GM12873 (cell line): ENCODE measurements at regions not wholly inside any gene's neighbourhood (a gene's known extent, or its start where the extent isn't known, plus 50 kb on each side); places are given as distances from the start of the nearest gene placed in this dataset.

Source experiments
- TF ChIP-seq, protein P1 (sequence below): IDR thresholded peaks from 2 replicates; pipeline ENCODE4 v1.5.1; 2012; ENCODE audit warnings: low read depth, mild to moderate bottlenecking, moderate library complexity, low read length, control low read depth; ENCODE audit not compliant: insufficient read depth; ENCODE audit errors: missing control alignments

DNA sequence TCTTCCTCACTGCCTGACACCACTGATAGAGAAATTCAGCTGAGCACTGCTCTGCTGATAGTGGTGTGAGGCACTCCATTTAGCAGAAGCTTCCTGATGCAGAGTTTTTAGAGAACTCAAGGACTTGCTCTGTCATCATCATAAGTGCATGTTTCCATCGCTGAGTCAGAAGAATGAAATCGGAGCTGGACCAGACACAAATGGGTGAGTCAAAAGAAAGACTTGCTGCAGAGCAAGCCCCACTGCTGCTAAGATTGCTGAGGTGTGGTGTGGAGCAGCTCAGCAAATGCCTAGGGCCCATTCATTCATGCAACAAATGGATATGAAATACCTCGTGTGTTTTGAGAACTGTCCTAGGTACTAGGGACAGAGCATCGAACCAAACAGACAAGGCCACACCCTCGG lies 410.2 kb upstream of the SLC30A5 start:
- TF ChIP-seq, protein P1, sequence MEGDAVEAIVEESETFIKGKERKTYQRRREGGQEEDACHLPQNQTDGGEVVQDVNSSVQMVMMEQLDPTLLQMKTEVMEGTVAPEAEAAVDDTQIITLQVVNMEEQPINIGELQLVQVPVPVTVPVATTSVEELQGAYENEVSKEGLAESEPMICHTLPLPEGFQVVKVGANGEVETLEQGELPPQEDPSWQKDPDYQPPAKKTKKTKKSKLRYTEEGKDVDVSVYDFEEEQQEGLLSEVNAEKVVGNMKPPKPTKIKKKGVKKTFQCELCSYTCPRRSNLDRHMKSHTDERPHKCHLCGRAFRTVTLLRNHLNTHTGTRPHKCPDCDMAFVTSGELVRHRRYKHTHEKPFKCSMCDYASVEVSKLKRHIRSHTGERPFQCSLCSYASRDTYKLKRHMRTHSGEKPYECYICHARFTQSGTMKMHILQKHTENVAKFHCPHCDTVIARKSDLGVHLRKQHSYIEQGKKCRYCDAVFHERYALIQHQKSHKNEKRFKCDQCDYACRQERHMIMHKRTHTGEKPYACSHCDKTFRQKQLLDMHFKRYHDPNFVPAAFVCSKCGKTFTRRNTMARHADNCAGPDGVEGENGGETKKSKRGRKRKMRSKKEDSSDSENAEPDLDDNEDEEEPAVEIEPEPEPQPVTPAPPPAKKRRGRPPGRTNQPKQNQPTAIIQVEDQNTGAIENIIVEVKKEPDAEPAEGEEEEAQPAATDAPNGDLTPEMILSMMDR = no peak

GRCh38 chr5:68685863-68686262 lies 408.0 kb upstream of the SLC30A5 start:
- TF ChIP-seq, protein P1 = no peak

- TF ChIP-seq, protein P1 = no peak
Observed at GRCh38 chr5:68688547-68688946, 405.3 kb upstream of the SLC30A5 start.

DNA sequence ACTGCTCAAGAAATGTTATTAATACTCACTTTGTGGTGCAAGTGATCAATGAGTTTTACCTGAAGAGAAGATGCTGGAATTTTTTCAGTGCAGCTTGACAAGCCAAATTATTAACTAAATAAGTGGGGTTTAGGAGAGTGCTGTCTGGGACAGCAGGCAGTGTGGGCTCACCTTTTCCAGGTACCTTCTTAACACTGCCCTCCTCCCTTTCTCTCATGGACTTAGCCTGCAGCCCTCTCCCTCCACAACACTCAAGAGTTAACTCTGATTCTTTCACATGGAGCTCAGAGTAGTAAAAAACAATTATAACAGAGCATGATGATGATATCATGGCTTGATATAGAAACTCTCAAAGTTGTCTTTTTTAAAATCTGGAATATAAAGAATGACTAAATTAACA lies 404.8 kb upstream of the SLC30A5 start:
- TF ChIP-seq, protein P1 = no peak

DNA sequence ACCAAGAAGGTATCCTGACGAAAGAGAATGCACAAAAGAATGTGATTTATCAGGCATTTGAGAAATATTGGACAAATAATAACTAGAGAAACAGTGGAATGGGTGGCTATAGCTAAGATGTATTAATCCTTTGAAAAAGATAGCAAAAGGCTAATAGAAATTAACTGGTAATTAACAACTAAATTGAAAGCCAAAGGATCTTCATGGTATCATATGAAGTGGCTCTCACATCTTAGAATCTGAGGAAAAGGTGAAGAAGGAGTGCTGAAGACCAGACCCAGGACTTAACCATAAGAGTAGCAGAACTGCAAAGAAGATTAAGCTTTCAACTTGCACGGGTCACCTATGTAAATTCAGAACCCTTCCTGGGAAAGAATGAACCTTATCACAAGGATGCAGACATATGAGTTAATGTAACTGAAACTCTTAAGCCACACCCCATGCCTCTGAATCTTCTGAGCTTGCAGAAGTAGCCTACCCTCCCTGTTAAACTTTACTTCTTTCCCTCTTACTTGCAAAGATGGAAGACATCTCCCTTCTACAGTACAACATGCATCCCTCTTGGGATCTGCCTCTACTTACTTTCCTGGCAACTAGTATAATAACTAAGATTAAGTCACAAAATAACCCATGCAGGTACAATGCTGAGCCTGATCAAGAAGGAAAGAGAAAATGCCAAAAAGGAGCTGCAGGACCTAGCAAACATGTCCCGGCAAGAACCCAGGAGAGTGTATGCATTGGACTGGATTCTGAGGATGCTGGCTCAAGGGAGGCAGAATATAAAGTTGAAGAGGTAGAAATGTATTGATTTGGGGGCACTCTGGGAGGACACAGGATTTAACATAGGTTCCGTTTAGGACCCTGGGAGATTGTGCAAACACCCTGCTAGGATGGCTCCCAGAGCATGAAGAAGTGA lies 395.5 kb upstream of the SLC30A5 start:
- TF ChIP-seq, protein P1 = no peak

DNA sequence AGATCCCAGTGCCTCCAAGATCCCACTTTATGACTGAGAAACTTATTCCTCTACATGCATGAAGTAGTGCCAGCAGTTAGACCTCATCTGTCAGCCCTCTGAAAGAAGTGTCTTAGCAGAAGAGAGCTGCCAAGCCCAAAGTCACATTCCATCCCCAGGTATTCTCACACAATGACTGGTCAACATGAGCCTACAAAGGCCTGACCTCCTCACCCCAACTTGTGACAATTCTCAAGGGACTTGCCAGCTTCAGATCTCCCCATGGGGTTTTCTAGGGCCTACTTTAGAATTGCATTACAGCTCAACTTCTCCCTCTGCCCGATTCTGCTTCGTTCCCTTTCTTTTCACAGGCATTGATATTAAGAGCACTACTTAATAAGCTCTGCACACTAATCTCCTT lies 393.8 kb upstream of the SLC30A5 start:
- TF ChIP-seq, protein P1 = no peak

DNA sequence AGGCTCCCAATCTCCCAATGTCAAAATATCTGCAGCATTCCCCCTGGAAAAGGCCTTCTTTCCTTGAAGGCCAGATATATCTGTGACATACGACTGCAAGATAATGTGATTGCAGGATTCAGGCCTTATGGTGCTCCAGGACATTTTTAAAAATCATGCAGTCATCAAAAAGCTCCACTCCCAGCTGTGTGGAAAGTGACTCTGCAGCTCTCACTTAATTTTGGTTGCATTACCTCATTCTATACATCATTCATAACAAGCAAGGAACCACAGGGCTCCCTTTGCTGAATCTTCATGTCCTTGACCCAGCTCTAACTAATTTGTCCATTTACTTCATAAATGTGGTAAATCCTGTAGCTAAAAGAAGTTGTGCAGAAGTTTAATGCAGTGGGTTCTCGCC lies 386.2 kb upstream of the SLC30A5 start:
- TF ChIP-seq, protein P1 = no peak
